ENCODE measurements at regions not wholly inside any gene's neighbourhood (a gene's known extent, or its start where the extent isn't known, plus 50 kb on each side); places are given as distances from the start of the nearest gene placed in this dataset.

- TF ChIP-seq CTCF (IDR thresholded peaks at IDR 0.05): no peak
- ATAC-seq (ENCODE audit: low FRiP score): no peak
- no peak for DNase-seq (ENCODE audit: low spot score)
Observed at GRCh38 chr14:49121246-49121645, 464.9 kb downstream of the RPS29 start.

GRCh38 chr14:49114161-49114893 lies 471.9 kb downstream of the RPS29 start:
- ATAC-seq (ENCODE audit: low FRiP score): peak; percentile 62
- no peak for DNase-seq (ENCODE audit: low spot score)
- no peak for TF ChIP-seq CTCF (IDR thresholded peaks at IDR 0.05)

- no peak for ATAC-seq (ENCODE audit: low FRiP score)
- DNase-seq (ENCODE audit: low spot score): no peak
- TF ChIP-seq CTCF (IDR thresholded peaks at IDR 0.05): no peak
Observed at GRCh38 chr14:49106741-49107667, 479.2 kb downstream of the RPS29 start.

- no peak for ATAC-seq (ENCODE audit: low FRiP score)
- no peak for TF ChIP-seq CTCF (IDR thresholded peaks at IDR 0.05)
- no peak for DNase-seq (ENCODE audit: low spot score)
Observed at GRCh38 chr14:49105956-49106355, 480.2 kb downstream of the RPS29 start.

GRCh38 chr14:49105512-49105911 lies 480.7 kb downstream of the RPS29 start:
- DNase-seq (ENCODE audit: low spot score) (no peak), ATAC-seq (ENCODE audit: low FRiP score) (no peak)

GRCh38 chr14:49092345-49092744 lies 493.8 kb downstream of the RPS29 start:
- no peak for TF ChIP-seq CTCF (IDR thresholded peaks at IDR 0.05)
- DNase-seq (ENCODE audit: low spot score) (no peak), ATAC-seq (ENCODE audit: low FRiP score) (no peak)

More at GRCh38 chr14:49105512-49105911, 480.7 kb downstream of the RPS29 start:
- no peak for TF ChIP-seq CTCF (IDR thresholded peaks at IDR 0.05)
